ENCODE measurements at regions not wholly inside any gene's neighbourhood (a gene's known extent, or its start where the extent isn't known, plus 50 kb on each side); places are given as distances from the start of the nearest gene placed in this dataset.

DNA sequence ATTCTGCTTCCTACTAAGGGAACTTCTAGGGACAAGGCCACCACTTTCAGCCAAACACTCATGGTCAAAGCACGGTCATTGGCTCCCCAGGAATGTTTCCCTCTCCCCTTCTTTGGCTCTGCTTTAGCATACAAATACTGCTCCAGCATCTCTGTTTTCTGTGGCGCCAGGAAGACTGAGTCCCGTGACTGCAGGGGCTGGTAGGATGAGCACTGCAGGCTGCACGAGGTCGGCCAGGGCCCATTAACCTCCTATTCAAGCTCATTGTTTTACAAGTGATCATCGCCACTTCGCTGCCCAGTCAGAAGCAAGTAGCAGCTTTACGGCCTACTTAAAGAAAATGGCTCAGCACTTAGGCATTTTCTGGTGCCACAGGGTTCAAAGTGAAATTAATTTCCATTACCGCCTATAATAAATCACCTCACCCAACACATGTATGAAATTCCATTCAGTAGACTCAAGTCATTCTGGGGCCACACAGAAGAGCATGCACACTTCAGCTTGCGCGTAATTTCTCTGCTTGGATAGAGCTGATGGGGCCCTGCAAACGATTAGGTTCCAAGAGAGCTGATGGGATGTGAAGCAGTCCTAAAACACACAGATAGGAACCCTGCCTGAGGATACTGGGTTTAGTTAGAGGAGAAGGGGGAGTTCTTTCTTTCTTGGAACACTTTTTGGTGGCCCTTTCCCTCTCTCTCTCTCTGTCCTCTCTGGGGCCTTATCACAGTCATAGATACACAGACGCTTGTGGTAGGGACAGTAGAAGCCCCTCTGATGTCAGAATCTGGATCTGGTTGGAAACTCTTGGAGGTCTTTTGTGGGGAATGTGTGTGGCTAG is 173.7 kb downstream of the KIF18A start:
- TF ChIP-seq, protein P1, sequence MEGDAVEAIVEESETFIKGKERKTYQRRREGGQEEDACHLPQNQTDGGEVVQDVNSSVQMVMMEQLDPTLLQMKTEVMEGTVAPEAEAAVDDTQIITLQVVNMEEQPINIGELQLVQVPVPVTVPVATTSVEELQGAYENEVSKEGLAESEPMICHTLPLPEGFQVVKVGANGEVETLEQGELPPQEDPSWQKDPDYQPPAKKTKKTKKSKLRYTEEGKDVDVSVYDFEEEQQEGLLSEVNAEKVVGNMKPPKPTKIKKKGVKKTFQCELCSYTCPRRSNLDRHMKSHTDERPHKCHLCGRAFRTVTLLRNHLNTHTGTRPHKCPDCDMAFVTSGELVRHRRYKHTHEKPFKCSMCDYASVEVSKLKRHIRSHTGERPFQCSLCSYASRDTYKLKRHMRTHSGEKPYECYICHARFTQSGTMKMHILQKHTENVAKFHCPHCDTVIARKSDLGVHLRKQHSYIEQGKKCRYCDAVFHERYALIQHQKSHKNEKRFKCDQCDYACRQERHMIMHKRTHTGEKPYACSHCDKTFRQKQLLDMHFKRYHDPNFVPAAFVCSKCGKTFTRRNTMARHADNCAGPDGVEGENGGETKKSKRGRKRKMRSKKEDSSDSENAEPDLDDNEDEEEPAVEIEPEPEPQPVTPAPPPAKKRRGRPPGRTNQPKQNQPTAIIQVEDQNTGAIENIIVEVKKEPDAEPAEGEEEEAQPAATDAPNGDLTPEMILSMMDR (IDR thresholded peaks at IDR 0.05 in 2 of 3, conservative IDR thresholded peaks at IDR 0.05 in 1 of 3; ENCODE audit: borderline replicate concordance in 1 of 3, insufficient read depth in 1 of 3, low read depth in 2 of 3, low read length in 2 of 3) = no peak
- TF ChIP-seq, protein P2, sequence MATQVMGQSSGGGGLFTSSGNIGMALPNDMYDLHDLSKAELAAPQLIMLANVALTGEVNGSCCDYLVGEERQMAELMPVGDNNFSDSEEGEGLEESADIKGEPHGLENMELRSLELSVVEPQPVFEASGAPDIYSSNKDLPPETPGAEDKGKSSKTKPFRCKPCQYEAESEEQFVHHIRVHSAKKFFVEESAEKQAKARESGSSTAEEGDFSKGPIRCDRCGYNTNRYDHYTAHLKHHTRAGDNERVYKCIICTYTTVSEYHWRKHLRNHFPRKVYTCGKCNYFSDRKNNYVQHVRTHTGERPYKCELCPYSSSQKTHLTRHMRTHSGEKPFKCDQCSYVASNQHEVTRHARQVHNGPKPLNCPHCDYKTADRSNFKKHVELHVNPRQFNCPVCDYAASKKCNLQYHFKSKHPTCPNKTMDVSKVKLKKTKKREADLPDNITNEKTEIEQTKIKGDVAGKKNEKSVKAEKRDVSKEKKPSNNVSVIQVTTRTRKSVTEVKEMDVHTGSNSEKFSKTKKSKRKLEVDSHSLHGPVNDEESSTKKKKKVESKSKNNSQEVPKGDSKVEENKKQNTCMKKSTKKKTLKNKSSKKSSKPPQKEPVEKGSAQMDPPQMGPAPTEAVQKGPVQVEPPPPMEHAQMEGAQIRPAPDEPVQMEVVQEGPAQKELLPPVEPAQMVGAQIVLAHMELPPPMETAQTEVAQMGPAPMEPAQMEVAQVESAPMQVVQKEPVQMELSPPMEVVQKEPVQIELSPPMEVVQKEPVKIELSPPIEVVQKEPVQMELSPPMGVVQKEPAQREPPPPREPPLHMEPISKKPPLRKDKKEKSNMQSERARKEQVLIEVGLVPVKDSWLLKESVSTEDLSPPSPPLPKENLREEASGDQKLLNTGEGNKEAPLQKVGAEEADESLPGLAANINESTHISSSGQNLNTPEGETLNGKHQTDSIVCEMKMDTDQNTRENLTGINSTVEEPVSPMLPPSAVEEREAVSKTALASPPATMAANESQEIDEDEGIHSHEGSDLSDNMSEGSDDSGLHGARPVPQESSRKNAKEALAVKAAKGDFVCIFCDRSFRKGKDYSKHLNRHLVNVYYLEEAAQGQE (IDR thresholded peaks at IDR 0.05; ENCODE audit: low read depth) = no peak
- TF ChIP-seq SIN3A (IDR thresholded peaks at IDR 0.05; ENCODE audit: low read depth) = peak; percentile 67
- no peak for TF ChIP-seq POLR2A (IDR thresholded peaks at IDR 0.05; ENCODE audit: borderline replicate concordance, extremely low read depth, insufficient read depth, insufficient read length)
- TF ChIP-seq ZNF274 (IDR thresholded peaks at IDR 0.05; ENCODE audit: low read depth, low read length) = no peak
- TF ChIP-seq POLR2AphosphoS5 (IDR thresholded peaks at IDR 0.05; ENCODE audit: low read depth, low read length) = no peak; the same call in 1 of the 2 replicates
- TF ChIP-seq EZH2phosphoT487 (IDR thresholded peaks at IDR 0.05; ENCODE audit: borderline replicate concordance) = no peak
- TF ChIP-seq SP1 (IDR thresholded peaks at IDR 0.05; ENCODE audit: low read depth) = peak; percentile 92
- TF ChIP-seq EZH2 (IDR thresholded peaks at IDR 0.05) = no peak
- TF ChIP-seq, protein P3, sequence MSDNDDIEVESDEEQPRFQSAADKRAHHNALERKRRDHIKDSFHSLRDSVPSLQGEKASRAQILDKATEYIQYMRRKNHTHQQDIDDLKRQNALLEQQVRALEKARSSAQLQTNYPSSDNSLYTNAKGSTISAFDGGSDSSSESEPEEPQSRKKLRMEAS (IDR thresholded peaks at IDR 0.05) = peak; percentile 92
- TF ChIP-seq CEBPB (IDR thresholded peaks at IDR 0.05; ENCODE audit: low read depth) = peak; percentile 72
- TF ChIP-seq, protein P4, sequence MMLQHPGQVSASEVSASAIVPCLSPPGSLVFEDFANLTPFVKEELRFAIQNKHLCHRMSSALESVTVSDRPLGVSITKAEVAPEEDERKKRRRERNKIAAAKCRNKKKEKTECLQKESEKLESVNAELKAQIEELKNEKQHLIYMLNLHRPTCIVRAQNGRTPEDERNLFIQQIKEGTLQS (IDR thresholded peaks at IDR 0.05) = 0 out of 2 replicates have a peak, but pooled peaks have one; percentile 24
- TF ChIP-seq, protein P5, sequence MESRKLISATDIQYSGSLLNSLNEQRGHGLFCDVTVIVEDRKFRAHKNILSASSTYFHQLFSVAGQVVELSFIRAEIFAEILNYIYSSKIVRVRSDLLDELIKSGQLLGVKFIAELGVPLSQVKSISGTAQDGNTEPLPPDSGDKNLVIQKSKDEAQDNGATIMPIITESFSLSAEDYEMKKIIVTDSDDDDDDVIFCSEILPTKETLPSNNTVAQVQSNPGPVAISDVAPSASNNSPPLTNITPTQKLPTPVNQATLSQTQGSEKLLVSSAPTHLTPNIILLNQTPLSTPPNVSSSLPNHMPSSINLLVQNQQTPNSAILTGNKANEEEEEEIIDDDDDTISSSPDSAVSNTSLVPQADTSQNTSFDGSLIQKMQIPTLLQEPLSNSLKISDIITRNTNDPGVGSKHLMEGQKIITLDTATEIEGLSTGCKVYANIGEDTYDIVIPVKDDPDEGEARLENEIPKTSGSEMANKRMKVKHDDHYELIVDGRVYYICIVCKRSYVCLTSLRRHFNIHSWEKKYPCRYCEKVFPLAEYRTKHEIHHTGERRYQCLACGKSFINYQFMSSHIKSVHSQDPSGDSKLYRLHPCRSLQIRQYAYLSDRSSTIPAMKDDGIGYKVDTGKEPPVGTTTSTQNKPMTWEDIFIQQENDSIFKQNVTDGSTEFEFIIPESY (IDR thresholded peaks at IDR 0.05; ENCODE audit: extremely low read depth, insufficient replicate concordance, low read length) = peak; percentile 58
